Brain microvascular endothelial cell (primary cell): ENCODE measurements at regions not wholly inside any gene's neighbourhood (a gene's known extent, or its start where the extent isn't known, plus 50 kb on each side); places are given as distances from the start of the nearest gene placed in this dataset.
A peak's percentile ranks its signal among the peaks of the same experiment; 100 is the strongest.

ENCODE experiments used
- DNase-seq: peaks from one replicate; pipeline ENCODE4 v3.0.0-alpha.2; 2020
- H3K27ac ChIP-seq: fragments of 250-450 bp; sonication (Bioruptor Pico); 2 replicates; pipeline ENCODE4 v1.5.1; 2020; ENCODE audit warnings: mild to moderate bottlenecking, moderate library complexity
- H3K27me3 ChIP-seq: fragments of 250-450 bp; sonication (Bioruptor Pico); replicated peaks from 2 replicates; pipeline ENCODE4 v1.5.1; 2020; ENCODE audit warnings: mild to moderate bottlenecking
- H3K36me3 ChIP-seq: fragments of 250-450 bp; sonication (Bioruptor Pico); replicated peaks from 2 replicates; pipeline ENCODE4 v1.5.1; 2020; ENCODE audit warnings: mild to moderate bottlenecking
- H3K4me3 ChIP-seq: 2 replicates; pipeline ENCODE4 v1.5.1; 2011; ENCODE audit warnings: low read depth, mild to moderate bottlenecking, control low read depth, low read length, moderate library complexity
- in situ Hi-C: cut with HindIII; loops from 2 replicates; pipeline ENCODE4 v1.10.0; 2017; ENCODE audit warnings: low sequenced_read_pairs, low pct_ligation_motif_present
- TF ChIP-seq, protein P1 (sequence below): IDR thresholded peaks from 2 replicates; pipeline ENCODE4 v1.5.1; 2011; ENCODE audit warnings: low read depth, mild to moderate bottlenecking, moderate library complexity, low read length, control low read depth, inconsistent platforms; ENCODE audit errors: missing control alignments

DNA sequence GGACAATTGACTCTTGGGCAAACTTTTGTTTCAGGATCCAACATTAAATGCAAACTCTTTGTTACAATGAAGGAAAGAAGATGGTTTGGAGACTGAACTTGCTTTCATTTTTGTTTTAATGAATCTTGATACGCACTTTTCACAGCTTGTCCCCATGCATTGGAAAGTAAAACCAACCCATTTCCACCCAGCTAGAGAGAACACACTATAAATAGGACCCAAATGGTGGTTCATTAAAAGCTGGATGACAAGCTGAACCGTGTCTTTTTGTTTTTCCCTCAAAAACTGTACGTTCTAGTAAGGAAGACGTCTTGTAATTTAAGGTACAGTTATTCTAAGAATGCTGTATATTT, 95.3 kb upstream of the EGFL6 start:
- in situ Hi-C loops, result no loop called here
- Histone ChIP-seq H3K4me3 (no peak overlapping the region), H3K27ac (peak overlapping the region; percentile 33), H3K27me3 (no peaks in the 10 kb centered on the region), H3K36me3 (no peaks in the 10 kb centered on the region)
- DNase-seq, result no peak
- TF ChIP-seq, protein P1, sequence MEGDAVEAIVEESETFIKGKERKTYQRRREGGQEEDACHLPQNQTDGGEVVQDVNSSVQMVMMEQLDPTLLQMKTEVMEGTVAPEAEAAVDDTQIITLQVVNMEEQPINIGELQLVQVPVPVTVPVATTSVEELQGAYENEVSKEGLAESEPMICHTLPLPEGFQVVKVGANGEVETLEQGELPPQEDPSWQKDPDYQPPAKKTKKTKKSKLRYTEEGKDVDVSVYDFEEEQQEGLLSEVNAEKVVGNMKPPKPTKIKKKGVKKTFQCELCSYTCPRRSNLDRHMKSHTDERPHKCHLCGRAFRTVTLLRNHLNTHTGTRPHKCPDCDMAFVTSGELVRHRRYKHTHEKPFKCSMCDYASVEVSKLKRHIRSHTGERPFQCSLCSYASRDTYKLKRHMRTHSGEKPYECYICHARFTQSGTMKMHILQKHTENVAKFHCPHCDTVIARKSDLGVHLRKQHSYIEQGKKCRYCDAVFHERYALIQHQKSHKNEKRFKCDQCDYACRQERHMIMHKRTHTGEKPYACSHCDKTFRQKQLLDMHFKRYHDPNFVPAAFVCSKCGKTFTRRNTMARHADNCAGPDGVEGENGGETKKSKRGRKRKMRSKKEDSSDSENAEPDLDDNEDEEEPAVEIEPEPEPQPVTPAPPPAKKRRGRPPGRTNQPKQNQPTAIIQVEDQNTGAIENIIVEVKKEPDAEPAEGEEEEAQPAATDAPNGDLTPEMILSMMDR, result no peak

DNA sequence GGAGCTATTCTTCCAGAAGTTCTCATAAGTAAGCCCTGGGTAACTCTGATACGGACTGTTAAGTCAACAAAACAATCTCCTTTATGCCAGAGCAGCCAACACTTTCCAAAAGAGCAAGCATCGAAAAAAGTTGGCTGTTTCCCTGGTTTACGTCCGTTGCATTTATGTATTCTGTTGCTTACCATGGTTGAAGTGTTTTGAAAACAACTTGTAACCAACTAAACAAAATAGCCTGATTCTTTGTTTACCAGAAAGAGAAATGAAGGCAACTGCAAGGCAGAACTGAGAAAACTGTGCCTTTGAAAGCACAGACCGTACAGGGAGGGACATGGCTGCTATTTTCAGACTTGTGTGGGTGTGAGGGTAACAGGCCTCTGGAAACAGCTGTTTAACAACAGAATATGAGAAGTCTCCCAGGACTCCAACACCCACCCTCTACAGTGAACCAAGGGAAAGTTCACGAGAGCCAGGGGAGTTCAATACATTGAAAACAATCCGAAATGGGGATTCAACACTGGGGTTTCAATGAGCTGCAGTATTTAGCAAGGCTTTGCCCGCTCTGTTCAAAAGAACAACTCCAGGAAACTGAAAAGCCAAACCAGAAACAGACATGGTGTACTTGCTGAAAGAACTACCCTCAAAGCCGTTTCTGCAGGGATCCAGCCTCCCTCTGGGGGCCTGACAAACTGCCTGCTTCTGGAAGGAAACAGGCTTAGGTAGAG, 95.8 kb upstream of the EGFL6 start:
- peak; percentile 29 for DNase-seq
- no peaks in the 10 kb centered on the region for H3K27me3 ChIP-seq
- TF ChIP-seq, protein P1, result no peak
- peak overlapping the region; percentile 33 for H3K27ac ChIP-seq
- H3K4me3 ChIP-seq, result no peak overlapping the region
- no peaks in the 10 kb centered on the region for H3K36me3 ChIP-seq
- in situ Hi-C loops, result no loop called here

DNA sequence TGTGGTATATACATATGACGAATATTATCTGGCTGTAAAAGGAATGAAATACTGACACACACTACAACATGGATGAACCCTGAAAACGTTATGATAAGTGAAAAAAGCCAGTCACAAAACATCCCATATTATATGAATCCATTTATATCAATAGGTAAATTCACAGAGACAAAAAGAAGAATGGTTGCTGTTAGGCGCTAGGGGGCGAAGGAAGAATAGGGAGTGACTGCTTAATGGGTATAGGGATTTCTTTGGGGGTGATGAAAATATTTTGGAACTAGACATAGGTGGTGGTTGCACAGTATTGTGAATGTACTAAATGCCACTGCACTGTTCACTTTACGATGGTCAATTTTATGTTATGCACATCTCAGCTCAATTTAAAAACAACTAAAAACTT, 96.4 kb upstream of the EGFL6 start:
- no peak overlapping the region for H3K4me3 ChIP-seq

DNA sequence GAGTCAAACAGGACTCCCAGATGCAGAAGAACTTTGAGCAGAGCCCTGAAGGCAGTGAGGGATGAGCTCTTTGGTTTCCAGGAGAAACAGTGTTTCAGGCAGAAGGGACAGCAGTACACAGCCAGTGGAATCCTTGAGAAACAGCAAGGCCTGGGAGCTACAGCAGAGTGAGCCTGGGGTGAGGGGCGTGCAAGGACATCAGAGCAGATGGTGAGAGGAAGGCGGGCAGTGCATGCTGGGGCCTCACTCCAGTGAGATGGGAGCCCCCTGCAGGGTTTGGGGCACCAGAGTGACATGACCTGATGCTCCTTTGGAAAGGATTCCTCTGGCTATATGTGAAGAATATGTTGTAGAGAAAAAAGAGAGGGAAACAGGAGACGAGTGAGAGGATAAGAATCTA, 98.1 kb upstream of the EGFL6 start:
- Histone ChIP-seq H3K36me3 (no peaks in the 10 kb centered on the region), H3K4me3 (no peak overlapping the region), H3K27ac (no peak overlapping the region), H3K27me3 (no peaks in the 10 kb centered on the region)
- in situ Hi-C loops, result no loop called here
- DNase-seq, result no peak
- TF ChIP-seq, protein P1, result no peak

More for the DNA sequence above, 96.4 kb upstream of the EGFL6 start:
- no peaks in the 10 kb centered on the region for H3K27me3 ChIP-seq
- in situ Hi-C loops, result no loop called here
- no peaks in the 10 kb centered on the region for H3K36me3 ChIP-seq
- H3K27ac ChIP-seq, result no peak overlapping the region
- TF ChIP-seq, protein P1, result peak; percentile 26
- no peak for DNase-seq

DNA sequence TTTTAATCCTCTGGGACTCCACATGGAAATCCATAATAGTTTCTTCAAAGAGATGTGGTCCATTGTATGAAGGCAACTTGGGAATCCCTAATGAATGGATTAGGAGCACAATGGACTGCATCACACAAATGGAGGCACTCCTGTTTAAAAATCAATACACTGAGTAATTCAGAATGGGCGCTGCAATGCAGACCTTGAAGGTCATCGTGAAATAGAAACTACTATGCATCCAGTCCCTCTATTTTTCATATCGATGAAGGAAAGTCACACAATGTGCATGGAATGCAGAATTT, 98.8 kb upstream of the EGFL6 start:
- no peak overlapping the region for H3K27ac ChIP-seq
- TF ChIP-seq, protein P1, result no peak

More for the DNA sequence above, 98.8 kb upstream of the EGFL6 start:
- in situ Hi-C loops, result no loop called here
- Histone ChIP-seq H3K36me3 (no peaks in the 10 kb centered on the region), H3K4me3 (no peak overlapping the region), H3K27me3 (no peaks in the 10 kb centered on the region)
- no peak for DNase-seq
